ENCODE measurements at regions not wholly inside any gene's neighbourhood (a gene's known extent, or its start where the extent isn't known, plus 50 kb on each side); places are given as distances from the start of the nearest gene placed in this dataset.

DNA sequence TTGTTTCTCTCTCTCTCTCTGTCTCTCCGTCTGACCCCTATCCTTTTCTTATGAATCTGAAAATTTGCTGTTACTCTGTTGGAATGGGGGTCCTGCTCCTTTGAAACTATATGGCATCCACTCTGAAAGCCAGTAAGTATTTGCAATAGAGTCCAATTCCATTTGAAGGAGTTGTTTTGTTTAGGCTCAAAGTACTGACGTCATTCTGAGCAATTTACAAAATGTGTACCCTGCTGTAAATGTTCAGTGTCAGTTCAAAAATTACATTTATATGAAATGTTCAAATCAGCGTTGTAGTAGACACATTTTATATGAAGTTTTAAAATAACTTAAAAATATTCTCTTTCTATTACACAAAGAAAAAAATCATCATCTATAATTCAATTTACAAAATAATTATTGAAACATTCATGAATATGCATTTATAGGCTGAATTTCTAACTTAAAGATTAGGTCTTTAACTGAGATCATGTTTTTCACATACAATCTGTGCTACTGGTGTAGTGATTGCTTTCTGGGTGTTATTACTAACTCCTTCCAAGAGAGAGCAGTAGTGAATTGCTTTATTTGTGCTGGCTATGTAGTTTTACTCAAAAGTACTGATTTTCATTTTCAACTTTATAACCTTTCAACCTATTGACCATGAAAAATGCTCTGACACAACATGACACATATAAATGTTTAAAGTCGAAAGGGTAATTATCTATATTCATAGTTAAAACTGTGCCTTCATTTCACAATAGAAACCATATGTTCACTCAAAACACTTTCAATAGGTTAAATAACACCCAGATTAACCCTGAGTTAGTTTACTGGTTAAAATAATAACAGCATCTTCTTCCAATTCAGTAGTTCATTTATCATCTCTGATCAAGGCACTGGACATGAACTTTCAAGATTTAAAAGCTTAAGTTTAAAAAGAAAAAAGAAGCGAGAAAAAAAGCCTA lies 253.1 kb upstream of the ADGRL4 start:
- no peaks in the 10 kb centered on the region for H3K36me3 Mint-ChIP-seq
- no peaks in the 10 kb centered on the region for H3K4me1 Mint-ChIP-seq
- no peaks in the 10 kb centered on the region for H3K9me3 ChIP-seq (replicated peaks in 1 of 2; ENCODE audit: control insufficient read depth in 1 of 2, insufficient read depth in 1 of 2, low read length in 2 of 2)
- H4K20me1 ChIP-seq (ENCODE audit: insufficient read depth, low read length), result no peaks in the 10 kb centered on the region
- no peak overlapping the region for H3K9ac ChIP-seq (ENCODE audit: insufficient read depth, low read length, poor library complexity, severe bottlenecking)
- H3K79me2 ChIP-seq (ENCODE audit: insufficient read depth, low read length), result no peaks in the 10 kb centered on the region
- H3K36me3 ChIP-seq (replicated peaks in 1 of 2; ENCODE audit: control insufficient read depth in 1 of 2, insufficient read depth in 2 of 2, low read length in 2 of 2), result no peaks in the 10 kb centered on the region
- H2AFZ ChIP-seq (ENCODE audit: insufficient read depth, low read depth, low read length, poor library complexity, severe bottlenecking), result no peak overlapping the region
- DNase-seq, result no peak
- H3K27ac Mint-ChIP-seq, result no peak overlapping the region
- WGBS (ENCODE audit: insufficient coverage), result no CpG with 5 or more reads among the region's 5 CpGs
- H3K4me3 ChIP-seq (replicated peaks in 1 of 3; ENCODE audit: low read depth in 2 of 3, low read length in 3 of 3), result no peak overlapping the region
- TF ChIP-seq, protein P1, sequence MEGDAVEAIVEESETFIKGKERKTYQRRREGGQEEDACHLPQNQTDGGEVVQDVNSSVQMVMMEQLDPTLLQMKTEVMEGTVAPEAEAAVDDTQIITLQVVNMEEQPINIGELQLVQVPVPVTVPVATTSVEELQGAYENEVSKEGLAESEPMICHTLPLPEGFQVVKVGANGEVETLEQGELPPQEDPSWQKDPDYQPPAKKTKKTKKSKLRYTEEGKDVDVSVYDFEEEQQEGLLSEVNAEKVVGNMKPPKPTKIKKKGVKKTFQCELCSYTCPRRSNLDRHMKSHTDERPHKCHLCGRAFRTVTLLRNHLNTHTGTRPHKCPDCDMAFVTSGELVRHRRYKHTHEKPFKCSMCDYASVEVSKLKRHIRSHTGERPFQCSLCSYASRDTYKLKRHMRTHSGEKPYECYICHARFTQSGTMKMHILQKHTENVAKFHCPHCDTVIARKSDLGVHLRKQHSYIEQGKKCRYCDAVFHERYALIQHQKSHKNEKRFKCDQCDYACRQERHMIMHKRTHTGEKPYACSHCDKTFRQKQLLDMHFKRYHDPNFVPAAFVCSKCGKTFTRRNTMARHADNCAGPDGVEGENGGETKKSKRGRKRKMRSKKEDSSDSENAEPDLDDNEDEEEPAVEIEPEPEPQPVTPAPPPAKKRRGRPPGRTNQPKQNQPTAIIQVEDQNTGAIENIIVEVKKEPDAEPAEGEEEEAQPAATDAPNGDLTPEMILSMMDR (IDR thresholded peaks at IDR 0.05), result no peak
- no peaks in the 10 kb centered on the region for H3K27me3 ChIP-seq (ENCODE audit: control insufficient read depth in 2 of 2, insufficient read depth in 2 of 2, low read length in 2 of 2)
- intact Hi-C loops (cut with micrococcal nuclease), result no loop called here
- H3K4me2 ChIP-seq (replicated peaks; ENCODE audit: extremely low read depth, low read length, poor library complexity, severe bottlenecking), result no peak overlapping the region
- no peaks in the 10 kb centered on the region for H3K4me1 ChIP-seq (ENCODE audit: control insufficient read depth in 1 of 2, insufficient read depth in 2 of 2, low read length in 2 of 2)
- H3K9me3 Mint-ChIP-seq, result peaks cover 0 to 2% (median 0%) of the 10 kb centered on the region in 7 donors
- no peak overlapping the region for H3K4me3 Mint-ChIP-seq
- peaks cover 0 to 2% (median 0%) of the 10 kb centered on the region in 3 donors for H3K27me3 Mint-ChIP-seq (ENCODE audit: low read depth in 3 of 3)
- no peak overlapping the region for H3K27ac ChIP-seq (ENCODE audit: low read depth in 1 of 2, low read length in 2 of 2)

DNA sequence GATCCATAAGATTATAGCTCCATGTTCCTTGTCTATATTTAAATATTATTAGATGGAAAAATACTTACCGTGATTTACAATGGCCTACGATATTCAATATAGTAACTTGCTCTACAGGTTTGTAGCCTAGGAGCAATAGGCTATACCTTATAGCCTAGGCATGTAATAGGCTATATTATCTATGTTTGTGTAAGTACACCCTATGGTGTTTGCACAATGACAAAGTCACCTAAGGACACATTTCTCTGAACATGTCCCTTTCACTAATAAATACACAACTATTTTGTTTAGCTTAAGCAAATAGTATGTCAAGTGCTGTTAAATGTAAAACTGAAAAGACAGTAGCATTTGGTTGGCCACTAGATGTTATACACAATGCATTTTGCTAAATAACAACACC lies 248.9 kb upstream of the ADGRL4 start:
- Mint-ChIP-seq H3K36me3 (no peaks in the 10 kb centered on the region), H3K27ac (no peak overlapping the region), H3K27me3 (ENCODE audit: low read depth in 3 of 3) (no peaks in the 10 kb centered on the region), H3K4me1 (no peaks in the 10 kb centered on the region), H3K9me3 (peaks cover 0 to 3% (median 0%) of the 10 kb centered on the region in 7 donors), H3K4me3 (no peak overlapping the region)
- intact Hi-C loops (cut with micrococcal nuclease), result no loop called here
- no CpG with 5 or more reads among the region's 2 CpGs for WGBS (ENCODE audit: insufficient coverage)
- Histone ChIP-seq H3K9me3 (replicated peaks in 1 of 2; ENCODE audit: control insufficient read depth in 1 of 2, insufficient read depth in 1 of 2, low read length in 2 of 2) (no peaks in the 10 kb centered on the region), H3K4me2 (replicated peaks; ENCODE audit: extremely low read depth, low read length, poor library complexity, severe bottlenecking) (no peak overlapping the region), H2AFZ (ENCODE audit: insufficient read depth, low read depth, low read length, poor library complexity, severe bottlenecking) (no peak overlapping the region), H3K9ac (ENCODE audit: insufficient read depth, low read length, poor library complexity, severe bottlenecking) (no peak overlapping the region), H3K4me1 (ENCODE audit: control insufficient read depth in 1 of 2, insufficient read depth in 2 of 2, low read length in 2 of 2) (no peaks in the 10 kb centered on the region), H3K4me3 (replicated peaks in 1 of 3; ENCODE audit: low read depth in 2 of 3, low read length in 3 of 3) (no peak overlapping the region), H3K27ac (ENCODE audit: low read depth in 1 of 2, low read length in 2 of 2) (no peak overlapping the region), H3K36me3 (replicated peaks in 1 of 2; ENCODE audit: control insufficient read depth in 1 of 2, insufficient read depth in 2 of 2, low read length in 2 of 2) (no peaks in the 10 kb centered on the region), H3K79me2 (ENCODE audit: insufficient read depth, low read length) (no peaks in the 10 kb centered on the region), H4K20me1 (ENCODE audit: insufficient read depth, low read length) (no peaks in the 10 kb centered on the region), H3K27me3 (ENCODE audit: control insufficient read depth in 2 of 2, insufficient read depth in 2 of 2, low read length in 2 of 2) (no peaks in the 10 kb centered on the region)
- DNase-seq, result no peak
- TF ChIP-seq, protein P1 (IDR thresholded peaks at IDR 0.05), result no peak
